ENCODE measurements at regions not wholly inside any gene's neighbourhood (a gene's known extent, or its start where the extent isn't known, plus 50 kb on each side); places are given as distances from the start of the nearest gene placed in this dataset.
"Not testable (repeated sequence)": the region's sequence is repeated elsewhere in the genome, so short reads cannot be mapped to it uniquely, and the experiment has no call there.

DNA sequence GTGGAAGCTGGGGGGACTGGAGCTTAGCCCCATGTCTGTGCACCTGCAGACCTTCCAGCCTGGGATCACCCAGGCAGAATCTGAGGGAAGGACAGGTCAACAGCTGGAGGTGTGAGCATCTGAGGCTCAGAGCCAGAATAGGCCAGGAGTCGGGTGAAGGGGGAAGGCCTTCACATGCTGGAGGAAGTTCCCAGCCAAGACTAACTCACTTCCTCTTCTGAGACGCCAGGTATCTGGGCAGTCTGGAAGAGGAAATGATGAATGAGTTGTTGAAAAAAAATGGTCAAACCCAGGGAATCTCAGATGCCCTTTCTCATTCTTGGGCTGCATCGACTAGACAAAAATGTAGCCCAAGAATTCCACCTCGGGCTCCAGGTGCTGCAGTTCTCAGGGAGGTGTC is 73.6 kb upstream of the TIAM2 start:
- no peak for DNase-seq (ENCODE audit: low read depth in 2 of 2)

- no peak for DNase-seq (ENCODE audit: low read depth in 2 of 2)
Observed at GRCh38 chr6:154923199-154923869, 71.8 kb upstream of the TIAM2 start.

- DNase-seq (ENCODE audit: low read depth in 2 of 2), result no peak
Observed at GRCh38 chr6:154925130-154925529, 70.0 kb upstream of the TIAM2 start.

- DNase-seq (ENCODE audit: low read depth in 2 of 2), result no peak
Observed at GRCh38 chr6:154926366-154926765, 68.7 kb upstream of the TIAM2 start.

- DNase-seq (ENCODE audit: low read depth in 2 of 2), result peak; percentile 5 to 14
Observed at GRCh38 chr6:154928325-154928922, 66.7 kb upstream of the TIAM2 start.

GRCh38 chr6:154930451-154930851 is 64.7 kb upstream of the TIAM2 start:
- no peak for DNase-seq (ENCODE audit: low read depth in 2 of 2)

- DNase-seq (ENCODE audit: low read depth in 2 of 2), result no peak
Observed at GRCh38 chr6:154931711-154932424, 63.2 kb upstream of the TIAM2 start.

DNA sequence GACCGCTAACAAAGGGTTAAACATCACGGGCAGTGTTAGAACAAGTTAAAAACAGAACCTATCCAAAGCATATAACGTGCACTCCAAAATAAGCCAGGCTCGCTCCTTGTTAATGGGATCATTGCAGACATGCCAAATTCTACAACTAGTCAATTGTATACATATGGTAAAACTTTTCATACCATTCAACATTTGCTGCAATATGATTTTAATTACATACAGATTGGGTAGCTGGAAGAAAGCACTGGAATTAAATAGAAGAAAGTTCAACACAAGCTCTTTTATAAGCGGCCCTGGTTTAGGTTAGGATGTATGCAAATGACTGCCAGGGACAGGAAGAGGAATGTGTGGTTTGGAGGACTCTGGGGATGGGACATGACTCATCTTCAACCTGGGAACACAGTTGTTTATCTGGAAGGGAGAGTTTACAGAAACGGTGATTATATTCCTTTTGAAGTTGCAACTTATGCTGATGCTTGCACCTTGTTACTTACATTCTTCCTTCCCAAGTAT is 62.5 kb upstream of the TIAM2 start:
- DNase-seq (ENCODE audit: low read depth in 2 of 2), result no peak

- no peak for DNase-seq (ENCODE audit: low read depth in 2 of 2)
Observed at GRCh38 chr6:154933181-154933827, 61.8 kb upstream of the TIAM2 start.

- DNase-seq (ENCODE audit: low read depth in 2 of 2), result no peak
Observed at GRCh38 chr6:154937306-154938220, 57.6 kb upstream of the TIAM2 start.

DNA sequence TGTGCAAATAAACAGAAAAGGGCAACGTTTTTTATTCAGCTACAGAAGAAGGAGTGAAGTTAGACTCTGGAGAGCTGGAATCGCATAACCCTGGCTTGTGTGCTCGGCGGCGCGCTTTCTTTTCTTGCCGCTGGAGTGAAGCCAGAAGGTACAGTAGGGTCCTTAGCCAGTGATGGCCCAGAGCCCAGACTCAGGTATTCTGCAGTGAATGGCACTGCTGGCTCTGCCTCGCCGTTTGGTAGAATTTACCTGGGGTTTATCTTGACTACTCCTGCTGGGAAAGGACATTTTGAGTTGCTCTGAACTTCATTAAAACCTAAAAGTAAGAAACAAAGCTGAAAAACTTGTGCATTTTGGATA is 56.9 kb upstream of the TIAM2 start:
- no peak for DNase-seq (ENCODE audit: low read depth in 2 of 2)

GRCh38 chr6:154938727-154939285 is 56.3 kb upstream of the TIAM2 start:
- not testable (repeated sequence) for DNase-seq (ENCODE audit: low read depth in 2 of 2)

GRCh38 chr6:154942770-154943169 is 52.3 kb upstream of the TIAM2 start:
- DNase-seq (ENCODE audit: low read depth in 2 of 2), result no peak

GRCh38 chr6:154945271-154945890 is 49.7 kb upstream of the TIAM2 start:
- no peak for DNase-seq (ENCODE audit: low read depth in 2 of 2)

All from stimulated activated CD8-positive, alpha-beta memory T cell treated with anti-CD3 and anti-CD28 coated beads, Interleukin-2, amount 100 ng/mL, for 1 hour (primary cell).